ENCODE measurements at regions not wholly inside any gene's neighbourhood (a gene's known extent, or its start where the extent isn't known, plus 50 kb on each side); places are given as distances from the start of the nearest gene placed in this dataset.
A peak's percentile ranks its signal among the peaks of the same experiment; 100 is the strongest.

GRCh38 chr3:147934451-147935180 is 525.5 kb downstream of the ZIC1 start:
- no peak for DNase-seq

GRCh38 chr3:147937341-147937740 is 528.2 kb downstream of the ZIC1 start:
- no peak for DNase-seq

GRCh38 chr3:147937891-147938290 is 528.7 kb downstream of the ZIC1 start:
- peak in 1 of 51 donors; percentile 22 for DNase-seq

- no peak for DNase-seq
Observed at GRCh38 chr3:147939425-147939824, 530.3 kb downstream of the ZIC1 start.

GRCh38 chr3:147939839-147940238 is 530.7 kb downstream of the ZIC1 start:
- peak in 34 of 51 donors; percentile 3 to 76 (median 36) for DNase-seq

- DNase-seq = peak in 4 of 51 donors; percentile 8 to 49 (median 10)
Observed at GRCh38 chr3:147940405-147941193, 531.4 kb downstream of the ZIC1 start.

GRCh38 chr3:147941969-147942368 is 532.8 kb downstream of the ZIC1 start:
- no peak for DNase-seq

- no peak for DNase-seq
Observed at GRCh38 chr3:147943265-147943945, 534.2 kb downstream of the ZIC1 start.

- peak in 24 of 51 donors; percentile 1 to 66 (median 24) for DNase-seq
Observed at GRCh38 chr3:147945968-147946519, 536.9 kb downstream of the ZIC1 start.

GRCh38 chr3:147956615-147957014 is 547.5 kb downstream of the ZIC1 start:
- DNase-seq = no peak

- no peak for DNase-seq
Observed at GRCh38 chr3:147958754-147959153, 549.6 kb downstream of the ZIC1 start.

GRCh38 chr3:147960786-147961185 is 551.6 kb downstream of the ZIC1 start:
- DNase-seq = no peak

GRCh38 chr3:147962408-147963164 is 553.4 kb downstream of the ZIC1 start:
- DNase-seq = no peak

- DNase-seq = no peak
Observed at GRCh38 chr3:147963711-147964110, 554.5 kb downstream of the ZIC1 start.

- DNase-seq = no peak
Observed at GRCh38 chr3:147975165-147975564, 566.0 kb downstream of the ZIC1 start.

- no peak for DNase-seq
Observed at GRCh38 chr3:147977001-147977400, 567.8 kb downstream of the ZIC1 start.

GRCh38 chr3:147987549-147987948 is 578.4 kb downstream of the ZIC1 start:
- DNase-seq = no peak

GRCh38 chr3:147989344-147989743 is 580.2 kb downstream of the ZIC1 start:
- no peak for DNase-seq

GRCh38 chr3:148002705-148003205 is 593.6 kb downstream of the ZIC1 start:
- no peak for DNase-seq

GRCh38 chr3:148004331-148004730 is 595.2 kb downstream of the ZIC1 start:
- no peak for DNase-seq

- DNase-seq = no peak
Observed at GRCh38 chr3:148005456-148005855, 596.3 kb downstream of the ZIC1 start.
